ENCODE measurements at regions not wholly inside any gene's neighbourhood (a gene's known extent, or its start where the extent isn't known, plus 50 kb on each side); places are given as distances from the start of the nearest gene placed in this dataset.

DNA sequence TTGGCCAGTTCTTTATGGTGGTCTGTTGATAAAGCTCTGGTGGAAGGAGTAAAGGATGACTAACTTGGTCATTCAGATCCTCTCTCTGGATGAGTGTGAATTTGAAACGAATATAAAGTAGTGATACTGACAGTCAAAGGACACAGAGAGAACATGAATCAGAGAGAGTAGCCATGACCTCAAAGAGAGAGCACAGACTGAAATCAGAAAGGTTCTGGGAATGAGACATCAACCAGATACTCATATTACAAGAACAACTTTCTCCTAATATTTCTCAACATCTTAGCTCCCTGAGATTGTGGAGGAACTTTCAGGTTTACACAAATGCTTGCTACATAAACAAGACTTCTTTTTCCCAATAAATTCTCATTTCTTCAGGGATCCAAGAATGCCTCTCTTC is 849.1 kb upstream of the CHAC2 start:
- DNase-seq = no peak

DNA sequence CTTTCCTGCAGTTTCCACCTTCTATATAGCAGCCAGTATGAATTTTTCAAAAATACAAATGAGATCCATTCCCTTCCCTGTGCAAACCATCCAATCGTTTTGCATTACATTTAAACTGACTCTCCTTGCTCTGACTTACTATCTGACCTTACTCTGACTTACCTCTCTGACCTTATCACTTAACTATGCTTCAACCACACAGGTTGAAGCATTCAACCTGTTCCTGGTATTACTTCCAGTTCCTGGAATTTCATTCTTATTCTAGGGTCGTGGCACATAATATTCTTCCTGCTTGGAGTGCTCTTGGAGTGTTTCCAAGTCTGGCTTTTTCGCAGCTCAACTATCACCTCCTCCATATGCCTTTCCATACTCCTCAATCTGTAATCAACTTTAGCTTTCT is 850.6 kb upstream of the CHAC2 start:
- DNase-seq = no peak

- DNase-seq = no peak
Measured at GRCh38 chr2:52904355-52904891, 863.2 kb upstream of the CHAC2 start.

- no peak for DNase-seq
Measured at GRCh38 chr2:52897511-52898044, 870.0 kb upstream of the CHAC2 start.

DNA sequence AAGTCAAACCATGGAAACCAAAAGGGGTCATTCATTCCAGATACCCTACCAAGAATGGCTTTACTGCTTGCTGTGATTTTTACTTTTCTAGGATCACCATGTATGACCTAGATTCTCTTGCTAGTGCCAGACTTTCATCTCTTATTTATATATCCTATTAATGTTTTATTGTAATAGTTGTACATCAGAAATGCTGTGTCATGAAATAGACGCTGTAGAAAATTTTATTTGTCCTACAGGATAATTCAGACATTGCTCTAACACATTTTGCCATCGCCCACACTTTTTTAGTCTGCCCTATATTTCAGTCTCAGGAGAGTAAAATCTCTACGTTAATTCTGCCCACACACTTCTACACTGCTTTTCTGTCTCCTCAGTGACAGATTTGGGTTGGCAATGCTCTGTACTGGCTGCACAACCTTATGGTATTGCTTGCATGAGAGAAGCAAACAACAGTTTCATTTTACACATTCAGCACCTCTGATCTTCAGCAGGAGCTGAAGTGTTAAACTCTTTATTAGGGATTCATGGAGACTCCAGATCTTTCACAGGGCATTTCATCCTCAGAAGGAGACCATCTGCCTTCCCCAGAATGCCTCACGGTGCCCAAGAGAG is 871.8 kb upstream of the CHAC2 start:
- no peak for DNase-seq

DNA sequence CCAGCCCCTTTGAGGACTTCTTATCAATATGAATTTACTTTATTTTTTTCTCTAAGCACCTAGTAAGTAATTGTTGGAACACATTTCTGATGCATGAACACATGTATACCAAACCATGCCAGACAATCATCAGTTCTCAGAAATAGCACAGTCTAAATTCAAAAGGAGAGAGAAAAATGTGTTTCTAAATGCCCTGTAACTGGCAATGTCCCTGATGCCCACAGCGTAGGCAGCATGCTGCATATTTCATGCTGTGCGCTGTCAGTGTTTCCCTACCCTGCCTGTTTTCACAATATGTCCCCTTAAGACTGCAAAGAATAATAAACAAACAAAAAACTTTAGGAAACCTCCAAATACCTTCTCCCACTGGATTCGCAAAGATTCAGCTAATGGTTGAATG is 881.0 kb upstream of the CHAC2 start:
- DNase-seq = no peak

- DNase-seq = no peak
Measured at GRCh38 chr2:52884761-52885352, 882.7 kb upstream of the CHAC2 start.

GRCh38 chr2:52882974-52883373 is 884.6 kb upstream of the CHAC2 start:
- no peak for DNase-seq

DNA sequence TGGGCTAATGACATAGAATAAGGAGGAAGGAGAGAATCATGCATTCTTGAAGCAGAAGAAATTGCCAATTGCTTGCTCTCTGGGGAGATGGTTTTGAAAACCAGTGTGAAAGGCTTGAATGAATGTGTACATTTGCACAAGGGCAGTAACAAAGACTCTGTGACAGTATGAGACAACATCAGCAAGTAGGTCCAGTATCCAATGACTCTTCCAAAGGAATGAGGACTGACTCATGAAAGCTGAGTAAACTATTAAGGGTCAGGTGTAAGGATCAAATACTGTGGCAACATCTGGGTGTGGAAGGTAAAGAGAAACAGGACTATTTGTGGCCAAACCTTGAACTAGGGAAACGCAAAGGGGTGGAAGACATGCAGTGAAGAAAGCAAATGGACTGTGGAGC is 886.0 kb upstream of the CHAC2 start:
- no peak for DNase-seq

- DNase-seq = no peak
Measured at GRCh38 chr2:52880872-52881271, 886.7 kb upstream of the CHAC2 start.

GRCh38 chr2:52879561-52879960 is 888.0 kb upstream of the CHAC2 start:
- DNase-seq = no peak

- DNase-seq = no peak
Measured at GRCh38 chr2:52877703-52878102, 889.9 kb upstream of the CHAC2 start.

- DNase-seq = no peak
Measured at GRCh38 chr2:52874466-52875106, 893.0 kb upstream of the CHAC2 start.

- DNase-seq = no peak
Measured at GRCh38 chr2:52862801-52863200, 904.8 kb upstream of the CHAC2 start.

GRCh38 chr2:52861596-52861995 is 906.0 kb upstream of the CHAC2 start:
- DNase-seq = no peak

- no peak for DNase-seq
Measured at GRCh38 chr2:52859065-52859464, 908.5 kb upstream of the CHAC2 start.

DNA sequence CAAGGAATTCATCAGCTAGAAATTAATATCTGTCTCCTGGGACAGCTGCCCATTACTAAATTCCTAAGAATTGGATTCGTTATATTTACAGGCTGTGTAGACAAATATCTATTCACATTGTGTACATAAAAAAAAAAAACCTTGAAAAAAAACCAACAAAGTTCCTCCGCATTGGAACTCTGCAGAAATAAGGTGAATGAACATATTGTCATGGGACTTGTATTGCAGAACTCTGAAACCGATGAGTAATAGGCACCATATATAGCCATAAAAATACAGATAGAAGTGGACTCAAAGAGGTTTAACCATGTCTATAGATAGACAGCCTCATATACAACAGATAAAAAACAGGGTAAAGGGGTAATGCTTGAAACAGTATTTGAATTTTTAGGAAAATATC is 909.9 kb upstream of the CHAC2 start:
- no peak for DNase-seq

DNA sequence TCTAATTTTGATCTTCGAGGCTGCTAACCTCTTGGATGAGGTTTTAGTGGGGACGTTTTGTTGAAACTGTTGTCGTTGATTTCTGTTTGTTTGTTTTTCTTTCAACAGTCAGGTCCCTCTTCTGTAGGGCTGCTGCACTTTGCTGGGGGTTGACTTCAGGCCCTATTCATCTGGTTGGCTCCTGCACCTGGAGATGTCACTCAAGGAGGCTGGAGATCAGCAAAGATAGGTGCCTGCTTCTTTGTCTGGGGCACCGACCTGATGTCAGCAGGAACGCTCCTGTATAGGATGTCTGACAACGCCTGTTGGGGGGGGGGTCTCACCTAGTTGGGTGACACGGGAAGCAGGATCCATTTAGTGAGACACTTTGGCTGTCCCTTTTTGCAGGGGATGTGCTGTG is 915.6 kb upstream of the CHAC2 start:
- no peak for DNase-seq

DNA sequence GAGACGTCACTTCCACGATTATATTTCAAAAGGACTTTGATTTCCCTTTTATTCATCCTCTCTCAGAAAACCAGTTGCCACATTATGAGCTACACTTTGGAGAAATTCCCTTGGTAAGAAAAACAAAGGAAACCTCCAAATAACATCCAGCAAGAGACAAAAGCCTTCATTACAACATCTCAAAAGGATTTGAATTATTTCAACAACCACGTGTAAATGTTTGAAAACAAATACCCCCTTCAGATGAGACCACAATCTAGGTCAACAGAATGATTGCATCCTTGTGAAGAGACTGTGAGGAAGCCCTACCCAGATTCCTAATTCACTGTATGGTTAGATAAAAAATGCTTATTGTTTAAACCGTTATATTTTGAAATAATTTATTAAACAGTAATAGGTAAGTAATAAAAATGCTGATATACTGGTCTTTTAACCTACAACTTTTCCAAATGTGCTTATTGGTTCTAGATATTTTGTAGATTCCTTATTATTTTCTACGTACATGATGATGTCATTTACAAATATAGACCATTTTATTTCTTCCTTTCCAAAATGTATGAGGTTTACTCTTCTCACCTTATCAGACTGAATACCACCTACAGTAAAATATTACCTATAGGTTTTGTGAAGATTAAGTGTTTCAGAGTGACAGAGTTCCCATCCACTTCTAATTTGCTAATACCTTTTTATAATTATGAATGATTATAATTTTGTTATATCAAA is 922.7 kb upstream of the CHAC2 start:
- DNase-seq = no peak

DNA sequence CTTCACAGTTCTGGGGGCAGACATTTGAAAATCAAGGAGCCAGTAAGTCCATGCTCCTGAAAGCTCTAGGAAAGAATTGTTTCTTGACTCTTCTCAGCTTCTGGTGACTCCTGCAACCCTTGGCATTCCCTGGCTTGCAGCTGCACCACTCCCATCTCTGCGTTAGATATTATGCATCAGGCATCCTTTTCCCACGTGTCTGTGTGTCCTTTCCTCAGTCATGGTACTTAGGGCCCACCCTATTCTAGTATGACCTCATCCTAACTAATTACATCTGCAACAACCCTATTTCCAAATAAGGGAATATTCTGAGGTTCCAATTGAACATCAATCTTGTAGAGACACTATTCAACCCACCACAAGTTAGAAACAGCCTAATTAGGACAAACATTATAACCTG is 931.7 kb upstream of the CHAC2 start:
- DNase-seq = no peak

- no peak for DNase-seq
Measured at GRCh38 chr2:52831216-52831615, 936.4 kb upstream of the CHAC2 start.

GRCh38 chr2:52828112-52828511 is 939.5 kb upstream of the CHAC2 start:
- DNase-seq = no peak

DNA sequence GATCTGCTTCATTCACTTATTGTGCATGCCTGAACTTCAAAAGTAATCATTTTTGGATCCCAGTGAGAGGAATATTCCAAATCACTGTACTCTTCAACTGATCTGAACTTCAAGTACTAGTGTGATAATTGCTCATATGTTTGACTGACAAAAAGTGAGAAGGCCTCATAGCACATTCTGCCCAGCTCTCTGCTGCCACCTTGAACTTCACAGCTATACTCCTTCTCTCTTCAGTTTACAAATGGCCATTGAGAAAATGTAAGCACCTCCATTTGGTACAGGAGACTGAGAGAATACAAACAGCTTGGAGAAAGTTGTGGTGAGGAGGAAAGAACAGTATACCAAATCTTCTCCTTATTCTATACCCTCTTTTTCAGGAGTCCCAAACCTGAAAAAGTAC is 946.0 kb upstream of the CHAC2 start:
- no peak for DNase-seq

DNA sequence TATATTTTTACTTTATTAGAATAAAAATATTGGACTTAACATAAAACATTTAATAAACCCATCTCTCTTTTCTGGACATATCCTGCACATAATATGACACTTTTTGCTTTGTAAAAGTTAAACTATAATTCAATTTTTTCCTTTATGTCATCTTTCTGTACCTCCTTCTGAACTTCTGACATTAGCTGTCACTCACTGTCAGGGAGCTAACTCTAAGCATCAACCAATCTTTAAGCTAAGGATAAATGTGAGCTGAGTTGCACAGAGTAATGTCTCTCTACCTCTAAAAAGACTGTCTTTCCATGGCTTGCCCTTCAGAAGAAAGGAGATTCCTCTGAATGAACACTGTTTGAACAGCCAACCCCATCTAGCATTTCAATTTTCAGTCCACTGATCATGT is 948.6 kb upstream of the CHAC2 start:
- no peak for DNase-seq
